Cerebellar cortex (tissue), 1 donor: ENCODE measurements at regions not wholly inside any gene's neighbourhood (a gene's known extent, or its start where the extent isn't known, plus 50 kb on each side); places are given as distances from the start of the nearest gene placed in this dataset.
"Not testable (repeated sequence)": the region's sequence is repeated elsewhere in the genome, so short reads cannot be mapped to it uniquely, and the experiment has no call there.

Source experiments
- DNase-seq: peaks from one replicate; pipeline ENCODE4 v3.0.0-alpha.2; 2015; ENCODE audit warnings: low spot score

- DNase-seq, result no peak
Observed at GRCh38 chr13:73166204-73166603, 107.4 kb downstream of the KLF5 start.

GRCh38 chr13:73162912-73163911, 104.4 kb downstream of the KLF5 start:
- DNase-seq, result no peak

DNA sequence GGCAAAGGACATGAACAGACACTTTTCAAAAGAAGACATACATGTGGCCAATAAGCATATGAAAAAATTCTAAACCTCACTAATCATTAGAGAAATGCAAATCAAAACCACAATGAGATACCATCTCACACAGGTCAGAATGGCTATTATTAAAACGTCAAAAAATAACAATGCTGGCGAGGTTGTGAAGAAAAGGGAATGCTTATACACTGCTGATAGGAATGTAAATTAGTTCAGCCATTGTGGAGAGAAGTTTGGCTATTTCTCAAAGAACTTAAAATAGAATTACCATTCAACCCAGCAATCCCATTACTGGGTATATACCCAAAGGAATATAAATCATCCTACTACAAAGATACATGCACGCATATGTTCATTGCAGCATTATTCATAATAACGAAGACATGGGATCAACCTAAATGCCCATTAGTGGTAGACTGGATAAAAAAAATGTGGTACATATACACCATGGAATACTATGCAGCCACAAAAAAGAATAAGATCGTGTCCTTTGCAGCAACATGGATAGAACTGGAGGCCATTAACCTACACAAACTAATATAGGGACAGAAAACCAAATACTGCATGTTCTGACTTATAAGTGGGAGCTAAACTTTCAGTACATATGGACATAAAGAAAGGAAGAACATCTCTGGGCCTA, 101.7 kb downstream of the KLF5 start:
- DNase-seq, result not testable (repeated sequence)

- no peak for DNase-seq
Observed at GRCh38 chr13:73158851-73159250, 100.0 kb downstream of the KLF5 start.

GRCh38 chr13:73157031-73157430, 98.2 kb downstream of the KLF5 start:
- no peak for DNase-seq

GRCh38 chr13:73146707-73147106, 87.9 kb downstream of the KLF5 start:
- DNase-seq, result no peak

- DNase-seq, result no peak
Observed at GRCh38 chr13:73142071-73142470, 83.3 kb downstream of the KLF5 start.

- no peak for DNase-seq
Observed at GRCh38 chr13:73141292-73141771, 82.5 kb downstream of the KLF5 start.

- no peak for DNase-seq
Observed at GRCh38 chr13:73140801-73141200, 82.0 kb downstream of the KLF5 start.

- DNase-seq, result no peak
Observed at GRCh38 chr13:73138638-73139491, 80.1 kb downstream of the KLF5 start.

DNA sequence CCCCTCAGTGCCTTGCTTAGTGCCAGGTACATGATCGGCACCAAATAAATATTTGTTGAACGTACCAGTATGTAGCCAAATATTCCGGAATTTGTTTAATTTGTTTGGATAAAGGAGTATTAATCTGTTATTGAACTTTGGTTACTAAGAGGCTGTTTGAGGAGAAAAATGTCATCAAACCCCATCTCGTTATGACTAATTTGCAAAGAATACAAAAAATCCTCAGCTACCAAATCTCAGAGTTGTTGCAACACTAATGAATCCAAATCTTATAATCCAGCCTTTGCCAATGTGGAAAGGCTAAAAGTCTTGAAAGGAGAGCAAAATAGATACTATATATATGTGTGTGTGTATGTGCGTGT, 79.5 kb downstream of the KLF5 start:
- DNase-seq, result no peak

DNA sequence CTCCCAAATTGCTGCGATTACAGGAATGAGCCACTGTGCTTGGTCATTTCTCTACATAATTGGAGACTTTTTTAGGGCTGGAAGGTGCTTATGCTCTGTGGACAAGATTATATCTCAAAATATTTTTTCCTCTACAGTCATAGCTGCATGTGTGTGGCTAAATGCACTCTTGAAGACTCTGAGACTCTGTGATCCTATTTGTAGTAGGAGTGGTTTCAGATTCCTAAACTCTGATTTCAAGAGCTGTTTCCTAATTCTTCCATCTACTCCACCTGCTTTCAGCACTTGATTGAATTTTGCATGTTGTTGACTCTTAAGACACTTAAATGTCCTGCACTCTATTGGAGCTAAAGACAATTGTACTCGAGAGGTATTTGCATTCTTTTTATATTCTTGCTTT, 78.0 kb downstream of the KLF5 start:
- no peak for DNase-seq

- no peak for DNase-seq
Observed at GRCh38 chr13:73133531-73133930, 74.7 kb downstream of the KLF5 start.

- no peak for DNase-seq
Observed at GRCh38 chr13:73131247-73131646, 72.4 kb downstream of the KLF5 start.

GRCh38 chr13:73129023-73129422, 70.2 kb downstream of the KLF5 start:
- DNase-seq, result no peak
